Choroid plexus epithelial cell (primary cell): ENCODE measurements at regions not wholly inside any gene's neighbourhood (a gene's known extent, or its start where the extent isn't known, plus 50 kb on each side); places are given as distances from the start of the nearest gene placed in this dataset.

ENCODE experiments used
- DNase-seq: peaks from one replicate; pipeline ENCODE4 v3.0.0-alpha.2; 2010; ENCODE audit warnings: low read depth
- H3K4me3 ChIP-seq: 2 replicates; pipeline ENCODE4 v1.5.1; 2011; ENCODE audit warnings: low read depth, mild to moderate bottlenecking, control low read depth, low read length, moderate library complexity
- CTCF ChIP-seq: conservative IDR thresholded peaks from 2 replicates; pipeline ENCODE4 v1.5.1; 2011; ENCODE audit warnings: low read depth, mild to moderate bottlenecking, control low read depth, inconsistent platforms, low read length, moderate library complexity

DNA sequence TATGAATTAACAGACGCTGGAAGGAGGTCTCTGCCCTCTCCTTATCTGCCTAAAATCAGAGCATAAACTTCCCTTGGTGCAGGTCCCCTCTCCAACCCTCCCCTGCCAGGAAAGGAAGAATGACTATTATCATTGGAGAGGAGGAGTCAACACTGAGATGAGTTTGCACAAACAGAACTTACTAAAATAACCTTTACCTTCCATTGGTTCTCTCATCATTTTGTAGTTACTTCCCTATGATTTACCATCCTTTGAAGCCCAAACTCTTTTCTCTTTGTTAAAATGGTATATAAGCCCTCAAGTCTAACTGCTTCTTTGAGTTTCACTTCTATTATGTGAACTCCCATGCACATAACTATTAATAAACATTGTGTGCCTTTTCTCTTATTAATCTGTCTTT, 64.2 kb upstream of the EEA1 start:
- no peak for DNase-seq
- no peak overlapping the region for H3K4me3 ChIP-seq
- no peak for TF ChIP-seq CTCF

DNA sequence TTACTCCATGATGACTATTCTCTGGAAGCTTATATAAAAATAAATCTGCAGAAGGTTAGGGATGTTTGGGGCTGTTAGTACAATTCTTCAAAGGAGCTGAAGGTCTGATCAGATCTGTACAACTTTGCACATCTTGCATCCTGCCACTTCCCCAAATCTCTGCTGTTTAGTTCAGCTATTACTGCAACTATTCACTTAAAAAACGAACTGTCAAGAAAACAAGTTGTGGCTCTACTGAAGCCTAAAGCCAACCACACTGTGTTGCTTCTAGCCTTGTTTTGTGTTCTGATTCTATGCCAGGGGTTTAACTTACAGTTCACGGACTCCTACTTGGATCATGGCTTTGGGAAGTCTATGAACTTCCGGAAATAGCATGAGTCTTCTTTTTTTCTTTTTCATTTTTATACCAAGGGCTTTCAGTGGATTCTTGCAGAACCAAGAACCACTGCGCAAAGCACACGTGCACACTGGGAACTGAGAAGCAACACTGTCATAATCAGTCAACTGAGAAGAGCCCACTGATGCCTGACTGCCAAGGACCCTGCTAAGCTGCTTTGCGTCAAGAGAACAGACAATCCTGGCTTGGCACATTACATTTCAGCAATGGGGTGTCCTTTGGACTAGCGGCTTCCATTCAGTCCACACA, 66.3 kb upstream of the EEA1 start:
- DNase-seq, result no peak
- no peak overlapping the region for H3K4me3 ChIP-seq
- no peak for TF ChIP-seq CTCF

GRCh38 chr12:93000026-93000425, 70.9 kb upstream of the EEA1 start:
- TF ChIP-seq CTCF, result no peak

DNA sequence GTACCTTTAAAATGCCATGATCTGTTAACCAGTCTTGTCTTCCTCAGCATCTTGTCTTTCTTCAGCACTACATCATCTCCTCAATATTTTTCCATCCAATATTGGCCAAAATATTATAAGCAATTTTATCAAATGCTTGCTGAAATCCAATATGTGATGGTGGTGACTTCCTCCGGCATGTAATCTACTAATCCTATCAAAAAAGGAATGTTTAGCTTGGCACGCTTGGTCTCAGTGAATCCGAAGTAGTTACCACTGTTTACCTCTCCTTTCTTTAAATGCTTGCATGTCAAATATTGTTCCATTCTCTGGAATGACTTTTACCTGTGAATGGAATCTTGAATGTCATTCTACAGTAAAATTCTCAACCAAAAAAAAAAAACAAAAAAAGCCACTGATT, 72.3 kb upstream of the EEA1 start:
- DNase-seq, result no peak
- TF ChIP-seq CTCF, result no peak
- H3K4me3 ChIP-seq, result no peak overlapping the region

More at GRCh38 chr12:93000026-93000425, 70.9 kb upstream of the EEA1 start:
- DNase-seq, result no peak
- no peak overlapping the region for H3K4me3 ChIP-seq

GRCh38 chr12:93002293-93003054, 73.4 kb upstream of the EEA1 start:
- DNase-seq, result peak; percentile 78
- no peak overlapping the region for H3K4me3 ChIP-seq
- TF ChIP-seq CTCF, result no peak

GRCh38 chr12:93003531-93004239, 74.6 kb upstream of the EEA1 start:
- no peak for DNase-seq
- no peak overlapping the region for H3K4me3 ChIP-seq
- no peak for TF ChIP-seq CTCF
